ENCODE measurements at regions not wholly inside any gene's neighbourhood (a gene's known extent, or its start where the extent isn't known, plus 50 kb on each side); places are given as distances from the start of the nearest gene placed in this dataset.

DNA sequence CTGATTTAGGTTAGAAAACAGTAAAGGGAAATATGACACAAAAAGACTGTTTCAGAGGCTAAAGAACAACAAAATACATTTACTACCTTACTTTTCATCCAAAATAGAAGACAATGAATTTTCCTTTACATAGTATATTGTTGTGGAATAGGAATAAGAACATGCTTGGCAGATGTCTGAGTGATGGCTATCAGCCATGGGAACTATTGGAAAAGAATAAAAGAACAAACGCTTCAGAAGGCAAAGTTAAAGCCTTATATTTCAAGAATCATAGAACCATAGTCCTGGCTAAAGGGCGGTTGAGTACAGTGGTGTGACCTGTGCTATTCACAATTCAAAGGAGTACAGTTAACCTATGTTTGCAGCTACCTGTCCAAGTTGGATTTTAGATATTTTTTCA lies 73.9 kb upstream of the NRXN1 start:
- Histone ChIP-seq H3K36me3 (replicated peaks; ENCODE audit: insufficient read depth, low read depth) (no peaks in the 10 kb centered on the region), H3K4me3 (no peak overlapping the region), H3K4me2 (no peak overlapping the region), H3K9me3 (ENCODE audit: low read depth) (no peaks in the 10 kb centered on the region), H2AFZ (no peak overlapping the region), H3K27me3 (no peaks in the 10 kb centered on the region), H3K27ac (no peak overlapping the region), H3K9me2 (replicated peaks; ENCODE audit: insufficient read depth) (no peaks in the 10 kb centered on the region), H4K20me1 (ENCODE audit: insufficient read depth, poor library complexity, severe bottlenecking) (no peaks in the 10 kb centered on the region), H3K79me2 (no peaks in the 10 kb centered on the region), H3K4me1 (ENCODE audit: insufficient read depth) (no peaks in the 10 kb centered on the region)
- no peak for TF ChIP-seq CTCF (IDR thresholded peaks at IDR 0.05; ENCODE audit: poor library complexity)
- TF ChIP-seq EZH2 (IDR thresholded peaks at IDR 0.05; ENCODE audit: borderline replicate concordance) = no peak
- WGBS (ENCODE audit: low lambda C conversion rate, missing lambda C conversion rate) = 96% methylated on average over 2 of the region's 2 CpGs
- no peak for DNase-seq (ENCODE audit: low spot score)

GRCh38 chr2:51103205-51103604 lies 71.3 kb upstream of the NRXN1 start:
- DNase-seq (ENCODE audit: low spot score) = peak; percentile 46
- 61% methylated on average over 6 of the region's 6 CpGs for WGBS (ENCODE audit: low lambda C conversion rate, missing lambda C conversion rate)

GRCh38 chr2:51093016-51093415 lies 61.1 kb upstream of the NRXN1 start:
- Histone ChIP-seq H4K20me1 (ENCODE audit: insufficient read depth, poor library complexity, severe bottlenecking) (no peaks in the 10 kb centered on the region), H3K9me3 (ENCODE audit: low read depth) (no peaks in the 10 kb centered on the region), H3K4me3 (no peak overlapping the region), H3K27me3 (no peaks in the 10 kb centered on the region), H3K4me2 (no peak overlapping the region), H3K36me3 (replicated peaks; ENCODE audit: insufficient read depth, low read depth) (no peaks in the 10 kb centered on the region), H3K79me2 (no peaks in the 10 kb centered on the region), H2AFZ (no peak overlapping the region), H3K9me2 (replicated peaks; ENCODE audit: insufficient read depth) (no peaks in the 10 kb centered on the region), H3K4me1 (ENCODE audit: insufficient read depth) (no peaks in the 10 kb centered on the region), H3K27ac (no peak overlapping the region)
- no peak for TF ChIP-seq EZH2 (IDR thresholded peaks at IDR 0.05; ENCODE audit: borderline replicate concordance)
- no peak for TF ChIP-seq EZH2phosphoT487 (IDR thresholded peaks at IDR 0.05; ENCODE audit: low read depth, severe bottlenecking, unreplicated experiment)
- no peak for TF ChIP-seq CTCF (IDR thresholded peaks at IDR 0.05; ENCODE audit: poor library complexity)
- WGBS (ENCODE audit: low lambda C conversion rate, missing lambda C conversion rate) = 95% methylated on average over 4 of the region's 4 CpGs
- no peak for DNase-seq (ENCODE audit: low spot score)

More at GRCh38 chr2:51103205-51103604, 71.3 kb upstream of the NRXN1 start:
- H3K36me3 ChIP-seq (replicated peaks; ENCODE audit: insufficient read depth, low read depth) = no peaks in the 10 kb centered on the region
- no peak for TF ChIP-seq EZH2phosphoT487 (IDR thresholded peaks at IDR 0.05; ENCODE audit: low read depth, severe bottlenecking, unreplicated experiment)
- no peak for TF ChIP-seq CTCF (IDR thresholded peaks at IDR 0.05; ENCODE audit: poor library complexity)
- no peak for TF ChIP-seq EZH2 (IDR thresholded peaks at IDR 0.05; ENCODE audit: borderline replicate concordance)
- no peak overlapping the region for H3K4me3 ChIP-seq
- no peak overlapping the region for H3K27ac ChIP-seq
- no peaks in the 10 kb centered on the region for H3K4me1 ChIP-seq (ENCODE audit: insufficient read depth)
- H3K4me2 ChIP-seq = no peak overlapping the region
- no peaks in the 10 kb centered on the region for H3K79me2 ChIP-seq
- H3K27me3 ChIP-seq = no peaks in the 10 kb centered on the region
- H3K9me2 ChIP-seq (replicated peaks; ENCODE audit: insufficient read depth) = no peaks in the 10 kb centered on the region
- H3K9me3 ChIP-seq (ENCODE audit: low read depth) = no peaks in the 10 kb centered on the region
- H4K20me1 ChIP-seq (ENCODE audit: insufficient read depth, poor library complexity, severe bottlenecking) = no peaks in the 10 kb centered on the region
- no peak overlapping the region for H2AFZ ChIP-seq
